IMR-90 (cell line): ENCODE measurements at regions not wholly inside any gene's neighbourhood (a gene's known extent, or its start where the extent isn't known, plus 50 kb on each side); places are given as distances from the start of the nearest gene placed in this dataset.

Experiments used
- FOS ChIP-seq: fragments of 150-350 bp; IDR thresholded peaks from 2 replicates; pipeline ENCODE4 v1.6.1; 2016; ENCODE audit warnings: low read depth, low read length
- POLR2A ChIP-seq: IDR thresholded peaks from 2 replicates; pipeline ENCODE4 v1.6.1; 2012; ENCODE audit warnings: mild to moderate bottlenecking, low read depth, low read length
- RAD21 ChIP-seq: IDR thresholded peaks from 2 replicates; pipeline ENCODE4 v1.6.1; 2012; ENCODE audit warnings: low read length, improper control_type of control experiment
- SMC3 ChIP-seq: fragments of 150-350 bp; IDR thresholded peaks from 2 replicates; pipeline ENCODE4 v1.6.1; 2016; ENCODE audit warnings: low read depth, mild to moderate bottlenecking, antibody characterized with exemption, low read length, moderate library complexity
- TF ChIP-seq, protein P1 (sequence below): conservative IDR thresholded peaks from 2 replicates; pipeline ENCODE4 v1.5.1; 2012; ENCODE audit warnings: mild to moderate bottlenecking, low read depth, low read length, improper control_type of control experiment

DNA sequence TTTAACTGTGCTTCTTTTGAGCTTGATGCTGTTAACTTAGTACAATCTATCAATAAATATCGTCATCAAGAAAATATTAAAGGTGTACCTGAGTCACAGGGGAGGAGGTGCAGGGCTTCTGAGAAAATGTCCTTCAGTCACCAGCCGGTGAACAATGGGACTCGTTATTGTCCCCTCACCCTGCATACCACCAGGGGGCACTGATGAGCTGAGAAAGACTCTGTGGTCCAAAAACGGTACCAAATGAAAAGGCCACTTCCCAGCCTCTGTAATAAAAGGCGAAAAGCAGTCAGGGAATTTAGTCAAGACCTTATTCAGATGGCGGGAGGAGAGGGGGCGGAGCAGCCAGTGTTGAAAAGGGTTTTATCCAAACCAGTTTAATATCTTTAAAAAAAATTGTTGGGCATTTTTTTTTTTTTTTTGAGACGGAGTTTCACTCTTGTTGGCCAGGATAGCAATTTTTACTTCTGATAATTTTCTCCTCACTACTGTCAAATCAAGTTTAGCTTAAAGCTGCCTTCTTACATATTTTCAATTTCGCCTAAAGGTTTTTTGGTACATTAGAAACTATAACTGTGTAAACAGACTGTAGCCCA is 271.9 kb upstream of the ADAMTS16 start:
- TF ChIP-seq SMC3, result no peak
- TF ChIP-seq, protein P1, sequence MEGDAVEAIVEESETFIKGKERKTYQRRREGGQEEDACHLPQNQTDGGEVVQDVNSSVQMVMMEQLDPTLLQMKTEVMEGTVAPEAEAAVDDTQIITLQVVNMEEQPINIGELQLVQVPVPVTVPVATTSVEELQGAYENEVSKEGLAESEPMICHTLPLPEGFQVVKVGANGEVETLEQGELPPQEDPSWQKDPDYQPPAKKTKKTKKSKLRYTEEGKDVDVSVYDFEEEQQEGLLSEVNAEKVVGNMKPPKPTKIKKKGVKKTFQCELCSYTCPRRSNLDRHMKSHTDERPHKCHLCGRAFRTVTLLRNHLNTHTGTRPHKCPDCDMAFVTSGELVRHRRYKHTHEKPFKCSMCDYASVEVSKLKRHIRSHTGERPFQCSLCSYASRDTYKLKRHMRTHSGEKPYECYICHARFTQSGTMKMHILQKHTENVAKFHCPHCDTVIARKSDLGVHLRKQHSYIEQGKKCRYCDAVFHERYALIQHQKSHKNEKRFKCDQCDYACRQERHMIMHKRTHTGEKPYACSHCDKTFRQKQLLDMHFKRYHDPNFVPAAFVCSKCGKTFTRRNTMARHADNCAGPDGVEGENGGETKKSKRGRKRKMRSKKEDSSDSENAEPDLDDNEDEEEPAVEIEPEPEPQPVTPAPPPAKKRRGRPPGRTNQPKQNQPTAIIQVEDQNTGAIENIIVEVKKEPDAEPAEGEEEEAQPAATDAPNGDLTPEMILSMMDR, result peak; percentile 27
- TF ChIP-seq RAD21, result no peak; the same call in 1 of the 2 replicates
- no peak for TF ChIP-seq POLR2A
- TF ChIP-seq FOS, result no peak
